UCSD-AML1 (cell line): ENCODE measurements at regions not wholly inside any gene's neighbourhood (a gene's known extent, or its start where the extent isn't known, plus 50 kb on each side); places are given as distances from the start of the nearest gene placed in this dataset.

Experiments
- DNase-seq: peaks from one replicate; lab custom pipeline; 2025; ENCODE audit not compliant: unreplicated experiment; lab: John Stamatoyannopoulos, UW

DNA sequence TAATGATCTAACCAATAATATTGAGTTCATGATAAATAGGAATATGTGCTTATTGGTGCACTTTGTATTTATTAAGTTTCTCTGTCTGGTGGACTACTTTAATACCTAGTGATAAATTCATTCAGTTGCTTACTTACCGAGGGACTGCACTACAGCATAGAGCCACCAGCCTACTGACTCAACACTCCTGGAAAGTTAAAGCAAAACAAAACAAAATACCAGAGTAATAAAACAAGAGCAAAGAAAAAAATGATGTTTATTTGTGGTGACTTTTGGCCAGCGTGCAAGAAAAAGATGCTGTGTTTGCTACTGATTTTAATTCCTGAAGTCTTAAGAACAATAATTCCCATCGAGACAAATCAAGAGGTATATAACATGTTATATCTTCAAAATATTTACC, 586.3 kb downstream of the PLA2G4A start:
- no peak for DNase-seq

DNA sequence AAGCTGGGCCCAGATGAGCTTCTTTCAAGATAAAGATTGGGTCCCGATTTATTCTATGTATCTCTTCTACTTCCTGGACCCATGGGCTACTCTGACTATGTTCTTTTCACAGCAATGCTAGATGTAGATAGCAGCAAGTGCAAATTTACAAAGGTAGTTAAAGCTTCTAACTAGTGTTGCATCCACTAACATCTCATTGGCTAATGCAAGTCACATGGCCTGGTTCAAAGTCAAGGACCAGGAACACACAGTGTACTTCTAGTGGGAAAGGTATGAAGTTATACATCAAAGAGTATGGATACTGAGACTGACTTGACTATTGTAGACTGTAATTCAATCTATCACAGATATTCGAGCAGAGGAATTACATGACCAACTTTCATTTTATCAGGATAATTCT, 588.8 kb downstream of the PLA2G4A start:
- DNase-seq, result no peak

DNA sequence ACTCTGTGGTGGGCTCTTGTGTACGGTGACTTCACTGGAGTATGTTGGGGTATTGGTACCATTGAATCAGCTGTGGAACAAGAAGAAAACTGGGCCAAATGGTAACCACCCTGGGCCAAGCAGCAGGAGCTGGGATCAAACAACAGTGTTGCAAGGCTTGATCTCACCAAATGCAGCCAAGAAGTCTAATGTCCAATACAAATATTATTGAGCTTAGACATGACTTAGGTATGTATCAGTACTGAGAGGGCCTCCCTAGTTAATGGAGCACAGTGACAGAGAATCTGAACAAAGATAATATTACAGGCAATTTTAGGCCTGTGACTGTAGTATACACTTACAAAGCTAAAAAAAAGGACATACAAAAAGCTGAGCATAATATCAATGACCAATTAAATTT, 604.8 kb downstream of the PLA2G4A start:
- DNase-seq, result peak; percentile 1

DNA sequence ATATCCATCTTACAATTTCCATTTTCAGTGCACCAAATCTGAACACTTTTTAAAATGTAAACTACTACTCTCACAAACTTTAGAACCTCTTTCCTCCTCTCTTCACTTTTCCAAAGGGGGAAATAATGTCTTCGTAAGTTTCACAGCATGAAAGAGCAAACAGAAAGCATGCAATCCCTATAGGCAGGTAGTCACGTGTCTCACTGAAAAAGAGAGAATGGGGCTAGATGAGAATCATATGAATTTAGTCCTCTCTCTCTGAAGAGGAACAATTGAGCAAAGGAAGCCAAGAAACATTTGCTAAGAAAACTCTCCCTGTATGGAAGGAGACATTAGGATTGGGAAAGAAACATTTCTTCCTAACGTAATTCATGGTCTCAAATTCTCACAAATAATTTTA, 613.9 kb downstream of the PLA2G4A start:
- no peak for DNase-seq

DNA sequence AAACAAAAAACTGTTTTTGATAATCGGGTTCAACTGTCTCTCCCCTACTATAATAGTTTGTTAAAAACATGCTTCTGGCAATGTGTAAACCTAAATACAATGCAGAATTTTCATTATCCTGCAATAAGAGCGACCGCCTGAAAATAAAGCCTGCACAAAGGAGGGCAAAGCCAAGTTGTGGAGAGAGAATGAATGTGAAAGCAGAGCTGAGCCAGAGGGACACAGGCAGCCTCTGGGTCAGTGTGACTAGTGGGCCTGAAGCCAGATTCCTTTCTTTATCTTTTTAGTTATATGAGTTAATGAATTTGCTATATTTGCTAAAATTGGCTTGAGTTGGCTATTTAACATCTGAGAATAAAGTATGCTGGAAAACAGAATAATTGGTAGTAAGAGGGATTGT, 615.2 kb downstream of the PLA2G4A start:
- no peak for DNase-seq

DNA sequence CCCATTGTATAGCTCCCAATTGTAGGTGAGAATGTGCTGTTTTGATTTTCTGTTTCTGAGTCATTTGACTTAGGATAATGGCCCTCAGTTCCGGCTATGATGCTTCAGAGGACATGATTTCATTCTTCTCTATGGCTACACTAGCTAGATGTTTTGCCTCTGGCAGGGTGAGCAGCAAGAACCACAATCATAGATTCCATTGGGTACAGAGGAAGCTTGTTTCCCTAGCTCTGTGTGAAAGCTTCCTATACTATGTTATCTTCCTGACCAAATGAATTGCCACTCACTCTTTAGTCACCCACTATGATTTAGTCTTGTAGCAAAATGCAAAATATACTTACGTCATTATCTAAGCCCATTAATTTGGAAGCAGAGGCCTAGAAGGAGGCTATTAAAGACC, 616.3 kb downstream of the PLA2G4A start:
- no peak for DNase-seq

DNA sequence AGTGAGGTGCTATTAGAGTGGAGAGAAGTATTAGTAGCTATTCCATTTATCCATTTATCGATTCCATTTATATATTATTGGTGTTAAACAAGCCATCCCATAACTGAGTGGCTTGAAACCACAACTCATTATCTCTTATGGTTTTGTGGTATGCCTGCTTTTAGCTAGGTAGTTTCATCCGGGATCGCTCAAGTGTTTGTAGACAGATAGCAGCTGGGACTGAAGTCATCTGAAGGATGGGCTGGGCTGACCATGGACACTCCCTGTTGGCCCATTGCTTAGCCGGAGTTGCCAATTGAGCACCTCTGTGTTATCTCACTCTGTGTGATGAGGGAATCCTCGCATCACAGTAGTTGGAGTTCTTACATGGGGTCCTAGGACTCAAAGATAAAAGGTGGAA, 622.5 kb downstream of the PLA2G4A start:
- DNase-seq, result peak; percentile 1

DNA sequence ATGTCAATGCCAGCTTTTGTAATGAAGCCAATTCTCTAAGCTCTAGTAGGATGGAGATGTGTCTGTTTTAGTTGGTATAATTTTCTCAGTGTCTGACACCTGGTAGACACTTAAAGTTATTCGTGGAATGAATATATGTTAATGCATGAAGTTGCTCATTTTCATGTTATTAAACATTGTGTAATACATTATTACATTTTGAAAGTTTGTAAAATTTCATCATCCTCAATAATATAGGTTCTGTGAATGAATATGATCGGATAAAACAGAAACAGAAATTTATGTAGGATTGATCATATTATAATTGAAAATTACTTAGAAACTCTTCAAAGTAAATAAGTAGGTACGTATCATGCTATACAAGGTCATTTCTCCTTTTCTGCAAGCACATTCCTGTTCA, 625.3 kb downstream of the PLA2G4A start:
- DNase-seq, result no peak

DNA sequence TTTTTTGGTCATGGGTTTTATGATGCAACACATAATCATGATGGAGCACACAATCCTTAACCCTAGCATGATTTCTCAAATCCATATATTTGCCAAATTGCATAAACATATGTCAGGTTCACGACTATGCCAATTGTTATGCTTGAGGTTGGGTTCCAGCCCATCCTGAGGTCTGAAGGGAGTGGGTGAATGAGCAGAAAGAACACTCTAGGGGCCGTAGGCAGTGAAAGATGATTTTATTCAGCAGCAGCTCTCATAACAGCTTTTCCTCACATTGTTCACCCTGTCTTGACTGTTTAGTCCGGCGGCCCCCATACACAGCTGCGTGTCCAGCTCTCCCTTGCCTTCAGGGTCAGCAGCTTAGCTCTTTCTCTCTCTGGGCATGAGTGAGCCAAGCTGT, 627.7 kb downstream of the PLA2G4A start:
- peak; percentile 0 for DNase-seq

DNA sequence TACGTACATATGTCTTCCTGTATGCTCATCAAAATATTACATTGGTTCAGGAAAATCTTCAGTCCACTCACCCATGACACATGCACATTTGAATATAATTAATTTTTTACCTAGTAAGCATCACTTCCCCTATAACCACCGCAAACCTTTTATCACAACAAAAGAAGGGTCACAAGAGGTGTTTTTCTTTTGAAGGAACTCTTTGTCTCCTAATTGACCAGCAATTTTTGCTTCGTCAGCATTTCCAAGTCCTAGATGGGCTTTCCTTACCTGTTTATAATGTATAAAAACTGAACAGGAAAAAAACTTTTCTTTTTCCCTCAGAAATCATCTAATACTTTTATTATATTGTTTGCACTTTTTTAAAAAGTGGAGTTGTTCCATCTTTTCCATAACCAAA, 631.3 kb downstream of the PLA2G4A start:
- DNase-seq, result no peak

DNA sequence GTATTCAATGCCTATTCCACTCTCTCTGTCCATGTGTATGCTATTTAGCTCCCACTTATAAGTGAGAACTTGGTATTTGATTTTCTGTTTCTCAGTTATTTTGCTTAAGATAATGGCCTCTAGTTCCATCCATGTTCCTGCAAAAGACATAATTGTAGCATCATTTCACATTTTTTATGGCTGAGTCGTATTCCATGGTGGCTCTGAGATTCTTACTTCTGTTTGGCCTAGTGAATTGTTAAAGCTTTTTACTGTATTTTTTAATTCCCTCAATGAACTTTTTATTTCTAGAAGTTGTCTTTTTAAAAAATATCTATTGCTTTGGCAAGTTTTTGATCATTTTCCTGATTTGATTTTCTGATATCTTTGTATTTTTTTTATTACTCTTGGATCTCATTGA, 635.6 kb downstream of the PLA2G4A start:
- DNase-seq, result no peak

DNA sequence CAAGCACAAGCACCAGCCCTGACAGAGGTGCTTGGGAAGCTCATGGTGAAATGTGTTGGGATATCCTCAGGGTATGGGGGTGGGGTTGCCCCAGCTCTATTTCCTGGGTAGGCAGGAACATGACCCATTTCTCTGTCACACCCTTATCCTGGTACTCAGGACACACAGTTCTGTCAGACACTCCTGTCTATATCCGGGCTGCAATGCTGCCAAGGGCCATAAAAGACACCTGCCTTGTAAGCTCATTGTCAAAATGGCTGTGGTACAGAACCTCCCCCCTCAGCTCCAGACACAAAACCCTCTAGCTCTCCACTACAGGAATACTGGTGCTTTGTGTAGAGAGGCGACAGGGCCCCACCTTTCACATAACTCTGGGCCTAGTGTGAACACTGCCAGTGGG, 636.7 kb downstream of the PLA2G4A start:
- DNase-seq, result no peak

DNA sequence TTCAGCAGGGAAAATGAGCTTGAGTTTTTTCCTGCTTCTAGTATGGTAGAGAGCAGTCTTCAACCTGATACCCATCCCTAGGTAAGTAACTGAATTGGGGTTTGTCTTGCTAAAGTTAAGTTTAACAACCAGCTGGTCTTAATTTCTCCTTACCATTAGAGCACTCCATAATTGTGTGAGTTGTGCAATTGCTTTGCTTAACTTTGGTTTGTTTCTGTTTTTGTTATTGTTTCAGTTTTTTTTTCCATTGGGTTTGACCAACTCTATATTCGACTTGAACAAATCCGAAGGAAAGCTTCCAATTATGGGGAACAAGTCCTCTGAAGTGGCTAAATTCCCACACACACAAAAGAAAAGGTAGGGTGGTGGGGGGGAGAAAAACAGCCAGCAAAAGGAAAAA, 641.1 kb downstream of the PLA2G4A start:
- no peak for DNase-seq

DNA sequence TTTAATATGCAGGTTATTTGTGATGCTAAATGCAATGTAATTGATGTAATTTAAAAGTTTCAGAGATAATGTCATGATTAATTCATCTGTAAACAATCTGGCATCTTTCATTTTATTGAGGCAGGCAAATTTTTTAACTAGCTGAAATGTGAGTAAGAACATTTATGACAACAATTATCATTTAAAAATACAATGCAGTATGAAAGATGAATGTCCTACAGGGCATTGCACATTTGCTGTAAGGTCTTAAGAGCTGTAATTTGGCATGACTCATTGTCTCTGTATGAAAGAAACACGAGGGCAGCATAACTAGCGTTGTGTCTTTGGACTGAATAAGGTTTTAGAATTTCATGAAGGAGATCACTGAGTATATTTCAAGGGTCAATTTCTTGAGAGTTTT, 642.8 kb downstream of the PLA2G4A start:
- no peak for DNase-seq

DNA sequence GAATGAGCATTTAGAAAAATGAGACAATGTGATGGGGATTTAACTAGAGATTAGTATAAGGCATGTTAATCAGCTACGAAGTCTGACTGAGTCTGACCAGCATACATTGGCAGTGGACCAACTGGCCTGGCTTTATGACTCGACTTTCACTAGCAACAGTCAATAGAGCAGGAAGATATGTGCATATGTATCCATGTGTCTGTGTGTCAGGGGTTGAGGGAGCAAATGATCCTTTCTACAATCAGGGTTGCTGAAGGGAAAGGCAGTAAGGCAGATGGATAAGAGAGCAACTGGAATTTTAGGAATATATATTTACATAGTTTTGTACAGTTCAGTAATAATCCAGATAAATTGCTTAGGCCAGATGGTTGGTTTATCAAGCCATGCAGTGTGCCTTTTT, 645.6 kb downstream of the PLA2G4A start:
- no peak for DNase-seq

DNA sequence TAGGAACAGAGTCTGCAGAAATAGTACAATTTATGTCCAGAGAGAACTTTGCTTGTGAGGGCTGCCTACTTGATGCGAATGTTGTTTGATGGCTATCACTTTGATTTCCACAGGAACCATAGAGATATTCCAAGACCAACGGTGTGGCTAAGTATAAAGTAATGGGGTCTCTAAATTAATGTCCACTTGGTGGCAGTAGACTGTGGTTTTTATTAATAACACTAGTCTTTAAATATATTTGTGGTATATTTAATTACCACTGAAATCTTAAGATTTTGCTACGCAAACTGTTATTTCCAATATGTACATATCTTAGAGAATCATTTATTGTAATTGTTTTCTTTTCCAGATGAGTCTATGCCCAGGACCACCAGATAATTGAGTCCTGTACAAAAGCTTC, 647.9 kb downstream of the PLA2G4A start:
- no peak for DNase-seq

DNA sequence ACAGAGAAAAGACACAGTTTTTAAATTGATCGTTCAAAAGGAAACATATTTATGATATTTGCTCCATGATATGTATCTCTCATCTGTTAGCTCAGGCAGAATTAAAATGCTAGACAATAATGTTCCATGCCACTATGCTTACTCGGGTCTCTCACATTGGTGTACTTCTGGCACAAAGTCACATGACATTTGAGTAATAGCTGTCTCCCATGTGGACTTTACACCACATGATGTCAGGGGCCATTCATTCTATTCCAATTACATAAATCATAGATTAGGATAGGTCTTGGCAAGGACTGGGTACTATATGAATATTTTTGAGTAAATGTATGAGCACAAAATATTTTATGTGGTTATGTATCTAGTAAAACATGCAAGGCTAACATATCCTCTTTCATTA, 648.4 kb downstream of the PLA2G4A start:
- no peak for DNase-seq

DNA sequence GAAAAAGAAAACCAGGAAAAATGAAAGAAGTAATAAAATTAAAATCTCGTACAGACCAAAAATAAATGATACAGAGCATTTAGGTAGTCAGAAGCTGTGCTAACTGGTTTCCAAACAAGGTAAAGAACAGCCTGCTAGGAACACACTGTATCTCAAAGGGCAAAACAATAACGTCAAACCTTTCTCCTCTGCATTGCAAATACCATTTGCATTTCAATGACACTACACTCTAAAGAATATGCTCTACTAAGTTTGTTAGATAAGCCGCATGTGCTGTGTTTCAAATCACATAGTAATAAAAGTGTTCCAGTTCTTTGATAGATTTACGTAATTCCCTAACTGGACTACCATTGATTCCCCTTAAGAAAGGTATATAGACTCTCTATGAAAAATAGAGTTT, 648.8 kb downstream of the PLA2G4A start:
- no peak for DNase-seq

DNA sequence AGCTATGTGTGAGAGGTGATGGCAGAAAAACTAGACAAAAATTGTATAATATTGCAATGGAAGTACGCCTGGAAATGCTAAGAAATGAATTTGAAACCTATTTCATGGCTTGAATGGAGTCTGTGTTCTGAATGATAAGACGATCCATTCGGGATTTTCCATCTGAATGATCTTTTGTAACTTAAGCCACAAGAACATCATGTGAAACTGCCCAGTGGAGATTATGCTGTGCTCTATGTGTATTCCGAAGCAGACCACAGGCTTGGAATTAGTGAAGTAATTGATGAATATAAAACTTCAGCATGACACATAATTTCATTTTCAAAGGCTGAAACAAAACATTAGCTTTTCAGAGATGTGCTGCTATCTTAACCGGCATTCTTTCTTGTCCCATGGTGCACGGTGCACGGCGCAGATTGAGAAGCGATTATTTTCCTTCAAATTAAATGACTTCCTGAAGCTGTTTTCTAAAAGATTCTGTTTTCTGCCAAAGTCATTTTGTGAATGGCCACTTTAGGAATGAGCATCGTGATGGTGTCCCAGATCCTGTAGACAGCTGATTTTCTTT, 652.9 kb downstream of the PLA2G4A start:
- DNase-seq, result no peak

DNA sequence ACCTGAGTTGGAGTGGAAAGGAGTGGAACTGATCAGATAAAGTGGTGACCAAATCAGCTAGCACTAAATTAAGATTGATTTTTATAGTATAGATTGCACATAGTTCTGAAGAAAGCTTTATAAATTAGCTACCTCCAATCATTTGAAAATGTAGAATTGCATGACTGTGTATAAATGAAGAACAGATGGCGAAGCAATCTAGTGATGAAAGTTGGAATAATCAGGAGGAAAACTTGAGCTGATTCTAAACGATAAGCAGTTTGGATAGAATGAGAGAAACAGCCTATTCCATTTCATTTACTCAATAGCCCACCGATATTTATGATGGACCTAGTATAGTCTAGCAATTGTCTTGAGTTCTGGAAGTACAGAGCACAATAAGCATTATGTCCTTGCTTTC, 661.5 kb downstream of the PLA2G4A start:
- DNase-seq, result no peak

DNA sequence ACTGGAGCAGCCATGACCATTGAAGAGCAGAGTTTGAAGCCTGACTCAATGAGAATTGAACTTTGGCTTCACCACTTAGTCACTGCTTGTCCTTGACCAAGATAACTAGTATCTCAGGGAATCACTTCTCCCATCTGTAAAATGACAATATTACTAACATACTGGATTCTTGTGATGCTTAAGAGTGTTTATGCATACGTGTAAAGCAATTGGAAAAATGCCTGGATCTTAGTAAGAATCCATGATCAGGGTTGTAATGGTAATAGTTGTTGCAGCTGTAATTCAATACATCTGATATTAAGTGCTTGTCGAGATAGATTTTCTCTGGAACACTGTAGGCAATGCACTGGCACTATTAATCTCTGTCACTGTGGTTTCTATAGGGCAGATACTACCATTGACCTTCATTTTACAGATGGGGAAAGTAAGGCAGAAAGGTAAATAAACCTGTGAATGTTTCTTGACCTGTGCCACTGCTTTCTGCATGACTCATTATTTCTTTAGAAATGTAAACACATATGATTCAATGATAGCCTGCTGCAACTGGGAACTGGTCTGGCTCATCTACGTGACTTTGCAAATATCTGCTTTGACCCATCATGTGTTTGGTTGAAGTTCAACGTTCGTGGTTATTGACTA, 662.5 kb downstream of the PLA2G4A start:
- no peak for DNase-seq

DNA sequence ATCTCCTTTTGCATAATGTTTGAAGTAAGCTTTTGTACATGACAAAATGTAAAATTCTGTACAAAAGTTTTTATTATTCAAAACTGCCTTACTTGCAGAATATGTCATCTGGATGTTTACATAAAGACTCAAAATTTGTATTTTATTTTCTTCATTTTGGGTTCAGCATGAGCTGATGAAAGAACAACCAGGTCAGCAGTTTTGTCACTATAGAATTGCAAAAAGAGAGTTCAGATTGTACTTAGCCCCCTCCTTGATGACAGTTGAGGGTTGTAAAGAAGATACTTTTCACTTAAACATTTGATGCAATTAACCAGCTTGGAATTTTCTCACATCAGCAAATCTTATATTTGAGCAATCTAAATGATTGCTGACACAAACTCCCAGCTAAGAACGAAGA, 669.3 kb downstream of the PLA2G4A start:
- DNase-seq, result no peak

DNA sequence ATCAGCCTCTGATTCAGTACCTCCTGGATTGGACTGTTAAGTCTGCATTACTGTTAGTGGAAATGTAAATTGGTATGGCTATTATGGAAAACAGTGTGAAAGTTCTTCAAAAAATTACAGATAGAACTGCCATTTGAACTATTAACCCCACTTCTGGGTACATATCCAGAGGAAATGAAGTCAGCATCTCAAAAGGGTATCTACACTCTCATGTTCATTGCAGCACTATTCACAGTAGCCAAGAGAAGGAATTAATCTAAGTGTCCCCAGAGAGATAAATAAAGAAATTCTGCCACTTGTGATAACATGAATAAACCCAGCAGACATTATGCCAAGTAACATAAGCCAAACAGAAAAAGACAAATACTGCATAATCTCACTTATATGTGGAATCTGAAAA, 676.0 kb downstream of the PLA2G4A start:
- DNase-seq, result no peak
